ENCODE measurements at regions not wholly inside any gene's neighbourhood (a gene's known extent, or its start where the extent isn't known, plus 50 kb on each side); places are given as distances from the start of the nearest gene placed in this dataset.

- no peak for TF ChIP-seq REST (IDR thresholded peaks at IDR 0.05)
Observed at GRCh38 chr7:113460067-113460466, 341.7 kb upstream of the SMIM30 start (continued).

DNA sequence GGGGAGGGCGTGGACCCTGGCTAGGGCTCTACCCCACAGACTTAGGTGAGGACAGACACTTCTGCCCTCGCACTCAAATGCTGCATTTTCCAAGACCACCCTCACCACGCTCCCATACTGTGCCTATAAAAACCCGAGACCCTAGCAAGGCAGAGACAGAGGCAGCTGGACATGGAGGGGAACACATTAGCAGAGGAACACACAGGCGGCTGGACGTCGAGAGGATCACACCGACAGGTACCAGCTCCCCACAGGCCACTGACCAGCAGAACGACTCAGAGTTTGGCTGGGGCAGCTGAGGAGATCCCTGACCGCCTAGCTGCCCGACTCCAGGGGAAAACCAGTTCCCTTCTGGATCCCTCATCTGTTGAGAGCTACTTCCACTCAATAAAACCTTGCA, 338.2 kb upstream of the SMIM30 start:
- H3K9ac ChIP-seq (ENCODE audit: low read depth in 1 of 2, low read length in 2 of 2): no peak overlapping the region
- DNase-seq (ENCODE audit: low spot score): no peak
- peaks cover 2 to 16% (median 10%) of the 10 kb centered on the region in 4 donors for H3K4me1 ChIP-seq (ENCODE audit: control insufficient read depth in 4 of 4, insufficient read depth in 4 of 4, low read length in 3 of 4)
- TF ChIP-seq, protein P1, sequence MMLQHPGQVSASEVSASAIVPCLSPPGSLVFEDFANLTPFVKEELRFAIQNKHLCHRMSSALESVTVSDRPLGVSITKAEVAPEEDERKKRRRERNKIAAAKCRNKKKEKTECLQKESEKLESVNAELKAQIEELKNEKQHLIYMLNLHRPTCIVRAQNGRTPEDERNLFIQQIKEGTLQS (IDR thresholded peaks at IDR 0.05): no peak
- no peak for TF ChIP-seq EGR1 (IDR thresholded peaks at IDR 0.05; ENCODE audit: low read depth in 2 of 2)
- no peak for TF ChIP-seq GABPA (IDR thresholded peaks at IDR 0.05 in 1 of 2, conservative IDR thresholded peaks at IDR 0.05 in 1 of 2)
- TF ChIP-seq, protein P2, sequence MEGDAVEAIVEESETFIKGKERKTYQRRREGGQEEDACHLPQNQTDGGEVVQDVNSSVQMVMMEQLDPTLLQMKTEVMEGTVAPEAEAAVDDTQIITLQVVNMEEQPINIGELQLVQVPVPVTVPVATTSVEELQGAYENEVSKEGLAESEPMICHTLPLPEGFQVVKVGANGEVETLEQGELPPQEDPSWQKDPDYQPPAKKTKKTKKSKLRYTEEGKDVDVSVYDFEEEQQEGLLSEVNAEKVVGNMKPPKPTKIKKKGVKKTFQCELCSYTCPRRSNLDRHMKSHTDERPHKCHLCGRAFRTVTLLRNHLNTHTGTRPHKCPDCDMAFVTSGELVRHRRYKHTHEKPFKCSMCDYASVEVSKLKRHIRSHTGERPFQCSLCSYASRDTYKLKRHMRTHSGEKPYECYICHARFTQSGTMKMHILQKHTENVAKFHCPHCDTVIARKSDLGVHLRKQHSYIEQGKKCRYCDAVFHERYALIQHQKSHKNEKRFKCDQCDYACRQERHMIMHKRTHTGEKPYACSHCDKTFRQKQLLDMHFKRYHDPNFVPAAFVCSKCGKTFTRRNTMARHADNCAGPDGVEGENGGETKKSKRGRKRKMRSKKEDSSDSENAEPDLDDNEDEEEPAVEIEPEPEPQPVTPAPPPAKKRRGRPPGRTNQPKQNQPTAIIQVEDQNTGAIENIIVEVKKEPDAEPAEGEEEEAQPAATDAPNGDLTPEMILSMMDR (IDR thresholded peaks at IDR 0.05; ENCODE audit: low read depth, low read length, missing input control): no peak
- no peak overlapping the region for H3K27ac ChIP-seq (ENCODE audit: low read depth in 1 of 2, low read length in 2 of 2)
- H3K36me3 ChIP-seq (ENCODE audit: control insufficient read depth in 4 of 4, insufficient read depth in 3 of 4, low read depth in 1 of 4, low read length in 3 of 4): no peaks in the 10 kb centered on the region
- 94% methylated on average over 11 of the region's 11 CpGs for WGBS
- H3K27me3 ChIP-seq (ENCODE audit: control insufficient read depth in 4 of 4, insufficient read depth in 4 of 4, low read length in 3 of 4): no peaks in the 10 kb centered on the region
- no peak overlapping the region for H3K4me3 ChIP-seq (ENCODE audit: low read depth in 1 of 3, low read length in 3 of 3)
- peaks cover 0 to 1% (median 0%) of the 10 kb centered on the region in 4 donors for H3K9me3 ChIP-seq (ENCODE audit: control insufficient read depth in 4 of 4, low read length in 3 of 4)

DNA sequence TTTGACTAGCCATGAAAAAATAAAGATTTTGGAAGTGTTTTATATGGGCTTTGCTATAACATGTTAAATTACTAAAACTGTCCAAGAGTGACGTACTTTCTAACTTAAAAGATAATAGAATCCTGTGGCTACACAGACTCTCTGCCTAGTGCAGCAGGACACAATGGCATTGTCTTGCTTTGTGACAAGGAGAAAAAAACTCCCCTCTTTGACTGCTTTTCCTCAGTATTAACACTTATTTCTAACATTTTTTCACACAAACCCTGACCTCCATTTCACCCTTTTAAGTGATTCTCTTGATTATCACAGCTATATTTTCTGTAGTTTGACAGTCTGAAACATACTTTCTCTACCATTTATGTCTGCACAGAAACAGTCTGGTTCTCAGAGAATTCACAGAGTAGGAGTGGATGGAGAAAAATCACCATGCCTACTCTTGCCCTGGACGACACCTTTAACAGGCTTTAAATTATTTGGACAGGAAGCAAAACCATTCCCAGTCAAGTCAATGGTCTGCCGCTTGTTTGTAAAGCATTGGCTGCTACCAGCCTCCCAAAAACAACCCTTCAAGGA, 336.3 kb upstream of the SMIM30 start:
- Histone ChIP-seq H3K27me3 (ENCODE audit: control insufficient read depth in 4 of 4, insufficient read depth in 4 of 4, low read length in 3 of 4) (no peaks in the 10 kb centered on the region), H3K4me3 (ENCODE audit: low read depth in 1 of 3, low read length in 3 of 3) (no peak overlapping the region), H3K36me3 (ENCODE audit: control insufficient read depth in 4 of 4, insufficient read depth in 3 of 4, low read depth in 1 of 4, low read length in 3 of 4) (no peaks in the 10 kb centered on the region), H3K4me1 (ENCODE audit: control insufficient read depth in 4 of 4, insufficient read depth in 4 of 4, low read length in 3 of 4) (peaks cover 0 to 2% (median under 1%) of the 10 kb centered on the region in 4 donors), H3K9me3 (ENCODE audit: control insufficient read depth in 4 of 4, low read length in 3 of 4) (peaks cover 0 to 1% (median 0%) of the 10 kb centered on the region in 4 donors), H3K27ac (ENCODE audit: low read depth in 1 of 2, low read length in 2 of 2) (no peak overlapping the region), H3K9ac (ENCODE audit: low read depth in 1 of 2, low read length in 2 of 2) (no peak overlapping the region)
- DNase-seq (ENCODE audit: low spot score): no peak
- TF ChIP-seq GABPA (IDR thresholded peaks at IDR 0.05 in 1 of 2, conservative IDR thresholded peaks at IDR 0.05 in 1 of 2) (no peak), JUND (IDR thresholded peaks at IDR 0.05) (no peak), FOXA2 (IDR thresholded peaks at IDR 0.05) (no peak), EGR1 (IDR thresholded peaks at IDR 0.05; ENCODE audit: low read depth in 2 of 2) (no peak), TAF1 (conservative IDR thresholded peaks at IDR 0.05) (no peak), MAX (IDR thresholded peaks at IDR 0.05) (no peak), FOXA1 (IDR thresholded peaks at IDR 0.05) (no peak), REST (IDR thresholded peaks at IDR 0.05) (no peak)
- 79% methylated on average over 3 of the region's 3 CpGs for WGBS

All from liver (tissue), 8 donors.